ENCODE measurements at regions not wholly inside any gene's neighbourhood (a gene's known extent, or its start where the extent isn't known, plus 50 kb on each side); places are given as distances from the start of the nearest gene placed in this dataset.

DNA sequence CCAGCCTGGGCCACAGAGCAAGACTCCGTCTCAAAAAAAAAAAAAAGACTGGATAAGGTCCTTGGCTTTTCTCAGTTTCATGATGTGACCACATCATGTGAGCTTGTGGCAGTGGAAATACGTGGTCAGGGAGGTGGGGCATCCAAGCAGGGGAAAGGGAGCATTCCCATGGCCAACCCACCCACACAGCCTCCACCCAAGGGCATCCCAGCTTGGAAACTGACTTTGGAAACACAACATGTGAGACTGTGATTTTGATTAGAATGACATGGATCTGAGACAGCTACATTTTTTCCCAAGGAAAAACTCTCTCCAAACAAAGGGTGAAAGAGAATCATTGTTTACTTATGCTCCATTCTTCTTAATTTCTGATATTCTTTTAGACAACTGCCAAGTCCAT, 405.0 kb upstream of the ZNF507 start:
- DNase-seq (ENCODE audit: low spot score), result no peak

DNA sequence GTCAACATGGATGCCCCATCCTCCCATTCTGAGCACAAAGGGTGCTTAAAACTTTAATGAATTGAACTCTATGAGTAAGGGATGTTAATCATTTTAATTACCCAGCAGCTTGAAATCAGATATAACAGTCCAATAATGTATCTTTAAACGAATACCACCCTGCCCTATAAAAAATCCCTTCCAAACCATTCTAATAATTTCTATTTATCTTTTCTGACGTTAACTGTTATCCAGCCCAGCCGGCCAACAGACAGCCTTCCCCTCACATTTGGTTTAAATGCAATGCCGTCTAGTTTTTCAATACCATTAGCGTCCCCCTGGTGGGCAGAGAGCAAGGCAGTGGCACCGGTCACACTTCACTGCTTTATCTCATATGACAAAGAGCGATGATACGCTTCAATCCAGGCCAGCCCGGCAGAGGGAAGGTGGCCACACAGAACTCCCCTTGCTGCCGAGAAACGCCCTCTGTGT, 402.2 kb upstream of the ZNF507 start:
- DNase-seq (ENCODE audit: low spot score), result no peak

DNA sequence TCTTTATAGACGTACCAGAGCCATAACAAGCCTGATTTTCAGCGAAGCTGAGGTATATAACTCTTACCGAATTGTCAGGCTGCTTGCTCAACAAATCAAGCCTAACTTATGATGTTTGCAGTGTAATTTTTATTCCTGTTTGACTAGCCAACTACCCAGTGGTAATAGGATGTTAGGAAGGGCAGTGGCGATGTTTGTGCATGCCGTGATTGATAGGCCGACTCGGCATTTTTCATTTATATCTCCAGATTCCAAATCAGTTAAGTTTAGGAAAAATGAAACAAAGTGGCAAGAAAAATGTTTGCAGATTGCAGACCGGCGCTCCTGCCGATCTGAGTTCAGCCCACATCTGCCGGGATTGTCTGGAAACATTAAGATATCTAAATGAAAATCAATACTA, 401.6 kb upstream of the ZNF507 start:
- no peak for DNase-seq (ENCODE audit: low spot score)

DNA sequence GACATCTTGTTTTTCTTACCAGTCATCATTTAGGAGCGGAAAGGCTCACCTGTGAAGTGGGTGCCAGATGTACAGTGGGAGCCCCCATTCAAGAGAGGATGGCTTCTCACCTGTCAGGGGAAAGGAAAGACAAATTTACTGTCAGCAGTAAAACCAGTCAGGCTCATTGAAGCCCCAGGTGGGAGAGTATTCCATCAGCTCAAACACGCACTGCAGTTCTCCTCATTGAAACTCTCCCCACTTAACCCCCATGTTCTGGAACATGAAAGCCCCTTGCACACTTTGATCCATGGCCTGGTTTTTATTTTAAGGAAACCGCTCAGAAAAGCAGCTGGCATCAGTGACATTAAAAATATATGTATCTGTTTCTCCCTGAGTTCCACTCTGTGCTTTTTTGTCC, 401.1 kb upstream of the ZNF507 start:
- DNase-seq (ENCODE audit: low spot score), result no peak

DNA sequence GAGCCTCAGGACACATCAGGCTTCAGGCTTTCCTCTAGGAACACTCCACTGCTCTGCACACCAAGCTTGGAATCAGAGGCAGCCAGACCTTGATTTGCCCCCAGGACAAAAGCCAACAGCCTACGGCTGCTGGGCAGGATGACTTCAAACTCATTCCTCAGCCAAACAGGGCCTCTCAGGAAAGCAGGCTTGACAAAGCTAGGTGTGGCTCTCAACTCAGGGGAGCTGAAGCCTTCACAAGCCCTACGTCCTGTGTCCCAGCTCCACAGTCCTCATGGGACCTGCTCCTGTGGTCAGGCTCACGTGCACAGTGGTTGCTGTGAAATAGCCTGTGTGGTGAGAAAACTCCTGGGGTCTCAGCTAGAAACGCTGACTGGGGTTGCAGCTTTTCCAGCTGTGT, 398.9 kb upstream of the ZNF507 start:
- no peak for DNase-seq (ENCODE audit: low spot score)

DNA sequence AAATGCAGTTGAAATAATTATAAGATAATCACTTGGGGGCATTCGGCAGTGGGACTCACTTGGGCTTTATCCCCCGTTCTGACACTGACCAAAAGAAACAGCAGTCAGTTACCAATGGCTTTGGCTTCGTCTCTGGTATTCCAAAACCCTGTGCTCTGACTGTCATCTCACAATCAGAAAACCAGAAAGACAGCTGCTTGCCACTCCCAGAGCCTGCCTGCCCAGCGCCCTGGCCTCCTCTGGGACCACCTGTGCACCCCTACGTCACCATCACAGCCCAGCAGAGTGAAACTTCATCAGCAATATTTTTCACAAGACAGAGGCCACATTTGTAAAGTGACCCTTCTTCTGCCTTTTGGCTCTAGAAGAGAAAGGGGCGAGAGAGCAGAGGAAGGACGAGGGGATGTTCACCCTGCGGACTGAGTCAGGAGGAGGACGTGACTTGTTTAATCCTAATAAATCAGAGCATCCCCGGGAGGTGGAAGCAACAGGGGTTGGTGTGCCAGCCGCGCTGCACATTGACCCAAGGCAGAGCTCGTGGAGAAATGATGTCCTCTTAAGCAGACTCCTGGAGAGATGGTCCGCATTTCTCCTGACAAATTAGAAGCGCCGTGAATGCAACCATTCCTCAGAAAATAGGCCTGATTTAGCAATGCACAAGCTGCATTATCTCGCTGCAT, 397.8 kb upstream of the ZNF507 start:
- DNase-seq (ENCODE audit: low spot score), result no peak

DNA sequence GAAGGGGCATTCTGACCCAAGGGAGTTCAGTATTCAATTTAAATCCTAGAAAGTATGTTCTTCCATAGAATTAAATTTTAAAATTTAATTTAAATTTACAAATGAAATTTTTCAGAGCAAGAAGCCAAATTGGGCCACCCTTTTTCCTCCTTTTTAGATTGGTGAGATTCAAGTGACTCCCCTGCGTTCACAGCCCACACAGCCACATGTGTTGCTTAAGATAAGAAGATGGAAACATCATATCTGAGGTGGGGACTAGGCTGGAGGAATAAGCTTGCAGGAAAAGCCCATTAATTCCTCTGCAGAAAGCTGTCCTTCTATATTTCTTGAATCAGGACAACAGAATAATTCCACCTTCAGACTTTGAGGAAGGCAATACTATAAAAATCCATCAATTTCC, 392.7 kb upstream of the ZNF507 start:
- DNase-seq (ENCODE audit: low spot score), result no peak

DNA sequence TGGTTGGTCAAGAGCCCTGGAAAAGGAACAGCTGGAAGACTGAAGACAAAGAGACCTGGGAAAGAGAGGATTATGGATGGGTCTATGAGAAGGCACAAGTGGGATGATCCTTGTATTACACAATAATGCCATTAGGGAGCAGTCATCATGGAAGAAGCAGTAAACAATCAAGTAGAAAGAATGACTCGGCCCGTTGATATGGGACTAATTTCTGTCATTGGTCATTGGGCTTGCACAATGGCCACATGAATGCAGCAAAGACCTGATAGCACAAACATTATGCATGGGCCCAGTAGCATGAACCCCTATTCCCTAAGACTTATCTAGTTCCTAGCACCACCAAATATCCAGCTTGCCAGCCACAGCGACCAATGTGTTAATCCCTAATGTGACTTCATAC, 390.3 kb upstream of the ZNF507 start:
- DNase-seq (ENCODE audit: low spot score), result no peak

DNA sequence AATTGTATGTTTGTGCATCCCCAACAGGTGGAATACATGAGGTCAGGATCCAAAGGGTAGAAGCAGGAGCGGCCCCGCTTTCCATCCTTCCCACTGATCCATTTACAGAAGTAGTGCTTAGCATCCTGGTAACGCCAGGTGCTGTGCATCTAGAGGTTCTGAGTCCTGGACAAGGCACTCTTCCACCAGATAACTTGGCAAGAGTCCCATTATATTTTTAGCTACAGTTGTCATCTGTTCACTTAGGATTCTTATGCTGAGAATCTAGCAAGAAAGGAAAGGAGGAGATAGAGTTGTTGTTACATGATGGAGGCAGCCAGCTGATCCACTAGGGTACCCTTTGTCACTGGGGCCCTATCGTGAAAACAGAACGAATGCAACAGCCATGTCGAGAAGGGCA, 389.5 kb upstream of the ZNF507 start:
- no peak for DNase-seq (ENCODE audit: low spot score)

DNA sequence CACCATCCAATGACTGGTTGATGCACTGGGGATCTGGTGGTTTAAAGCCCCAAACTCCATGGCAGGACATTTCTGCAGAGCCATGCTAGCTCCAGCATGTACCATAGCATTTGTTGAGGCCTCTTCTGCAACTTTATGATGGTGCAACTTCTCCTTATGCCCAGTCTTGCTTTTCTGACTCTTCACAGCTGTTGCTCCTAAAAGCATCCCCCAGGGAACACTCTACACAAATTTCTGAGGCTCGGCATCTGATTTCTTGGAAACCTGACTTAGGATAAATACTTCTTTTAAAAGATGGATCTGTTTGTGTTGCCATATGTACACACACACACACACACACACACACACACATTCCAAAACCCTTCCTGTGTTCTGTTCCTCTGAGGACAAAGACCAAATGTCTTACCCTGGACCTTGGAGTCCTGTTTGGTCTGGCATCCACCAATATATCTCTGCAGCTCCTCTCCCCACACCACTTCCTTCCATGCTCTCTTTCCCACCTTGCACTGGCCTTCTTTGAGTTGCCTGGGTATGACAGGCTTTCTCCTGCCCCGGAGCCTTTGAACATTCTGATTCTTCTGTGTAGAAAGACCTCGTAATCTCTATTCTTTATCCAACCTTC, 388.5 kb upstream of the ZNF507 start:
- DNase-seq (ENCODE audit: low spot score), result no peak

DNA sequence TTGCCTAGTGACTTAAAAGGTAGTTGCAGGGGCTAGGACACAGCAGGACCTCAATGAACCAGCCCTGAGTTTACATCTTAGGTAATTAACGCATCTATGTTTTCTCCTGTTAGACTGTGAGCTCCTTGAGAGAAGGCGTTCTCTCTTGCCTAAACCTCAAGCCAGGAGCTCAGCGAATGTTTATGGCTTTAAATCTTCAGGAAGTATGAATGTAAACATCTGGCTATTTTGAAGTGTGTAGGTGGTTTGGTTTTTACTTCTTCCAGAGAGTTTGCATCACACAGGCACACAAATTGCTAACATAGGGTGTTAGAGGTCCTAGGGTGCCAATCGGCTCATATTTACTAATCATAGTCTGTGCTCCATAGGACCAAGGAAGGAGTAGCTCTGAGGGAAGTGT, 387.7 kb upstream of the ZNF507 start:
- DNase-seq (ENCODE audit: low spot score), result no peak

DNA sequence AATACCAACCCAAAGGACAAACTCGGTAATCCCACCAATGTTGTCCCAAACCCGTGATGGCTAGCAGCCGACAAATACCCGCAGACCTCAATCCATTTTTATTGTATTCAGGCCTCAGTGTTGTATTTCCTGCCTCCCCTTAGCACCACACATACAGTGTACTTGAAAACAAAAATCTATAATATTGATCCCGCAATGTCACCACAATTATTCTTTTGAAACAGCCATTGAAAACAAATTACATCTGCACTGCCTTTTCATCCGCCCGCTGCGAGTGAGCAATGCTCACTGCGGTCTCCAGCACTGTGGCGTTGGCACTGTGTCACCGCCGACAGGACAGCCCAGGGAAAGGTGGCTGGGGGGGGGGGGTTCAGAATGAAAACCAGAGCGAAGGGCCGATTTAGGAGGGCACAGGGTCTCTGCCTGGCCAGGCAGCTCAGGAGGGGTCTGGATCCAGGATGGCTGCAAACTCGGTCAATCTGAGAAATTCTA, 385.8 kb upstream of the ZNF507 start:
- no peak for DNase-seq (ENCODE audit: low spot score)

DNA sequence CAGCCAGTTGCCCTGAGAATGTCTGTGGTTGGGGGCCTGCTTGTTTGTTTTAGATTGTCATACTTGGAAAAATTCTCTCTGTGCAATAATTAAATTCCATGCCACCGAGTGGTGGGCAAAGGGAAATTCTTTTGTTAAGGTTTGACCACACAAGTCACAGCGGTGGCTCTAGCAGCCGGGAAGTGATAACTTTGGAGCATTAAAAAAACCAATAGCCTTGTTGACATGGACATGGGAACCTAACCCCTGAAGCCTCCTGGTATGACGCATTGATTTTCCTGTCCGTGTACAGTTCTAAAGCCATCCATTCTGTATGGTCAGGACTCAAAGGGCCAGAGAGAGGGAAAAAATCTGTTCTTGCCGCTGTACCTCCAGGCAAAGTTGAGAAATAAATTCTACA, 384.9 kb upstream of the ZNF507 start:
- DNase-seq (ENCODE audit: low spot score), result no peak

DNA sequence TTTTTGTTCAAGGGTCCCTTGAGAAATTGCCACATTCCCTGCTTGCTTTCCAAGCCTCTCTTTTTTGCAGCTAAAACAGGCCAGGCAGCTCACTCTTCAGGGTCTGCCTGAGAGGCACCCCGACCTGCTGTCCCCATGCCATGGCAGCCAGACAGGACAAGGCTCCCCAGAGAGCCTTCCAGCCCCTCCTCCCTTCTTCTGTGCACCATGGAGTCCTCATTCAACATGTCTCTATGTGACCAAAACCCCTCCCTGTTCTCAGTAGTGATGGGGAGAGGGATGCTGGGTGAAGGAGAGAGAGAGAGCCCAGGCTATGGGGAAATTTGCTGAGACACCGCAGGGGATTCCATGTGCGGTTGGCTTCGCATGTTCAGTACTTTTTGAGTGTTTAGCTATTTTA, 384.2 kb upstream of the ZNF507 start:
- no peak for DNase-seq (ENCODE audit: low spot score)

DNA sequence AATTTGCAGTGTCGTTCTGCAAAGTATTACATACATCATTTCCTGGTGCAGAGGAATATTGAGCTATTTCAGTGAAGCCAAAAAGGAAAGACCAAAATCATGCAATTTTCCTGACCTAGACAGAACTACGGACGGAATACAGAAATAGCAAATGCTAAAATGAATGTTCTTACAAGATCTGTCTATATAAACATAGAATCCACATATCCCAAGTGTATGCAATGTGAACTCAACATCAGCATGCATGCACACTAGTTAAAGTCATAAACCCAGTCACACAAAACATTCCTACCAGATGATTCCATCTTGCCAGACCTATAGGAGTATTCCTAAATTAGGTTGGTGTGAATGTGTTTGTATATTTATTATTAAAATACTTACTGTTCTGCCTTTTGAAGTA, 383.7 kb upstream of the ZNF507 start:
- no peak for DNase-seq (ENCODE audit: low spot score)

DNA sequence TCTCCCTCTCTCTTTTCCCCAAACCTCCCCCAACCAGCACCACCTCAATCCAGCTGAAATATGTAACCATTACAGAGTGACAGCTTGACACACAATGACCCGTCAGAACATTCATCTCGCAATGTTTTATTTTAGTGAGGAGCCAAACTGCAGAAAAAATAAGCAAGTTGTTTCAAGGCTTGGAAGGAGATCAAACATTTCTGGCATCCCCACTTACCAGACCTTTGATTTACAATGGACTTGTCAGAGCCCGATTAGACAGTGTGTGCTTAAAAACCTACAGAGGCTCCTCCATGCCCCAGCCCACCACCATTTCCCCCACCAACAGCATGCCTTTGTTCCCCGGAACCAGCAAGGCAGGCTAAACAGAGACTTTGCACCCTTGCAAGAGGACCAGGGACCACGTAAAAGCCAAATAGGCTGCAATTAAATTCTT, 382.8 kb upstream of the ZNF507 start:
- DNase-seq (ENCODE audit: low spot score), result peak; percentile 51

DNA sequence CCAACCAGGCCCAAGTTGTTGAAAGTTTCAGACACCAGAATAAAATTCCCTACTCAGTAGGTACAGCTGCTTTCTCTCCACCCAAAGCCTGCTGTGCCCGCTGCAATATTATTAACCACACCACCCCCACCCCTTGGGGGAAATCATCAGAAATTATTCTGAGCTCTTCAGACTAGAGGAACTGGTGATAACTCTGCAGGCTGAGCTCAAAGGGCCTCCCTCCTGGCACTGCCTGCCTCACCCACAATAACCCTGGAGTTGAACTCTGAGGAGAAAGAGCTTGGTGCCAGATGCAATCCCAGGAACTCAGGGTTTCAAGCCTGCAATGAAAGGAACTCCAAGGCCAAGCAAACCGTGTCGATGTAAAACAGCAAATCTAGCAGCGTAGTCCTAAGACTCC, 381.7 kb upstream of the ZNF507 start:
- DNase-seq (ENCODE audit: low spot score), result peak; percentile 49

DNA sequence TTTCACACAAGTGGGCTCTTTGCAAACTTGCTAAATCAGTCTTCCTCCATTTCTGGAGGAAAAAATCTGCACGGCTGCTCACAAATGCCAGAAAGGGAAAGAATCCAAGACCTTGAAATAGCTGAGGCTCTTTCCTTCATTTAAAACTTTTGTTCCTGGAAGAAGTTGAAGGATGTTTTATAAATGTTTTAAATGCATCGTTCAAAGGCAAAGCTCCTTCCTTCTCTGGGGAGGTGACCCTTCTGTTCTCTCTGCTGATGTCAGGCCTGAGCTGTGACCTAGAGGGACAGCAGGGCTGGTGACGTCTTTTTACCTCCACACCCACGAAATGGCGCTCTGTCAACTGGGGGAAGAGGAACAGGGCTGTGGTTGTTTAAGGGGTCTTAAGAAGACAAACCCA, 376.4 kb upstream of the ZNF507 start:
- DNase-seq (ENCODE audit: low spot score), result no peak

DNA sequence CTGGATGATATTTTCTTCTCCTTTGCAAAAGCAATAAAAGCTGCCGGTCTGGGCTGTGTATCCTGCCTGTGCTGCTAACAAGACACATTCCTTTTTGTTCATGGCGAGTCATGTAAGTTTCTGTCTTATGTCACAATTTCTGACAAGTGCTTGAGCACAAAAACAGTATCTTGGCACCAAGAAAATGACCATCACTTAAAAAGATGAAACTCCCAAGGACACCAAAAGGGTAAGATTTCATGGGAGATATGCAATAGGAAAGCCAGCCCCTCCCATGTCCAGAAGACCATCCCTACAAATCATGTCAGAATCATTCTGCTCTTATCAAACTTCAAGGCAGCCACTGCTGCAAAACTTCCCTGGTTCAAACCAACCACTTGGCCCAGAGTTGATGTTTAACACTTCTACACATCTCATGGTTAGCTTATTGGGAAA, 375.4 kb upstream of the ZNF507 start:
- DNase-seq (ENCODE audit: low spot score), result no peak

DNA sequence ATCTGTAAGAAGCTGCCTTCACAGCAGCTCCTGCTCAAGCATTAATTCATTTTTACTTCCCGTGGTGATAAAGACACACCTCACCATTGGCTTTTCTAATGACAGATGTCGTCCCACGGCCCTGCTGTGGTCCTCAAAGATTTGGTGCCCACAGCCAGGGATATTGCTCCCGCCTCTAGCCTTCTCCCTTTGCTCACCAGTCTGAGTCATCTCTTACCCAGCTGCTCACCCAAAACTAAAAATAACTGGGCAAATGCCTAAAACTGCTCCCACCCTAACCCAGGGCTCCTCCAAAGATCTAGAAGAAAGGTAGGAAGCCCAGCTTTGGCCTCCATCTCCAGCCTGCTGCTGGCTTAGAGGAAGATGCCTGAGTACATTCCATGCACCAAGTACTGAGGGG, 371.1 kb upstream of the ZNF507 start:
- no peak for DNase-seq (ENCODE audit: low spot score)

DNA sequence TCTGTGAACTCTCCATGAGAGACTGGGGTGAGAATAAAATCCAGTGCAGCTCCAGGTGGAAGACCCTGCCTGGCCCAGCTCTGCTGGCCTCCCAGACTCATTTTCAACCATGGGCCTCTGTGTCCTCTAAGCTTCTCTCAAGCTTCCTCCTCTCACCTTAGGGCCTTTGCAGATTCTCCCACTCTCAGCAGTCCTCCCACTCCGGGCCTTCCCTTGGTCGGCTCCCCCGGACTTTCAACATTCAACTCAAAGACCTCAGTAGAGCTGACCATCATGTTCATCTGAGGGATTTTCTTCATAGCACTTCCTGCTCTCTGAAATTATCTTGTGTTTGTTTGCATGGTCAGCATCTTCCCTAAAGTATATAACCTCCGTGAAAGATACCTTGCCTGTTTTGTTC, 370.5 kb upstream of the ZNF507 start:
- DNase-seq (ENCODE audit: low spot score), result peak; percentile 15

DNA sequence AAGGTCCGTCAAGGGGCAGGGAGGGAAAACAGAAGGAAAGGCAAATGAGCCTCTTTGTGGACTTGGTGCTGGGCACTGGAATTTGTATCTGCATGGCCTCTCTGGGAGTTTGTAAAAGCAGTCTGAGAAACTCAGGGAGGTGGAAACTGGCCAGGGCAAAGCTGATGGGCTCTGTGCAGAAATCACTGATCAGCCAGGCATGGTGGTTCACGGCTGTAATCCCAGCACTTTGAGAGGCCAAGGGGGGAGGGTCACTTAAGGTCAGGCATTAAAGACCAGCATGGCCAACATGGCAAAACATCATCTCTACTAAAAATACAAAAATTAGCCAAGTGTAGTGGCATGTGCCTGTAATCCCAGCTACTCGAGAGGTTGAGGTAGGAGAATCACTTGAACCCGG, 369.9 kb upstream of the ZNF507 start:
- DNase-seq (ENCODE audit: low spot score), result peak; percentile 30

DNA sequence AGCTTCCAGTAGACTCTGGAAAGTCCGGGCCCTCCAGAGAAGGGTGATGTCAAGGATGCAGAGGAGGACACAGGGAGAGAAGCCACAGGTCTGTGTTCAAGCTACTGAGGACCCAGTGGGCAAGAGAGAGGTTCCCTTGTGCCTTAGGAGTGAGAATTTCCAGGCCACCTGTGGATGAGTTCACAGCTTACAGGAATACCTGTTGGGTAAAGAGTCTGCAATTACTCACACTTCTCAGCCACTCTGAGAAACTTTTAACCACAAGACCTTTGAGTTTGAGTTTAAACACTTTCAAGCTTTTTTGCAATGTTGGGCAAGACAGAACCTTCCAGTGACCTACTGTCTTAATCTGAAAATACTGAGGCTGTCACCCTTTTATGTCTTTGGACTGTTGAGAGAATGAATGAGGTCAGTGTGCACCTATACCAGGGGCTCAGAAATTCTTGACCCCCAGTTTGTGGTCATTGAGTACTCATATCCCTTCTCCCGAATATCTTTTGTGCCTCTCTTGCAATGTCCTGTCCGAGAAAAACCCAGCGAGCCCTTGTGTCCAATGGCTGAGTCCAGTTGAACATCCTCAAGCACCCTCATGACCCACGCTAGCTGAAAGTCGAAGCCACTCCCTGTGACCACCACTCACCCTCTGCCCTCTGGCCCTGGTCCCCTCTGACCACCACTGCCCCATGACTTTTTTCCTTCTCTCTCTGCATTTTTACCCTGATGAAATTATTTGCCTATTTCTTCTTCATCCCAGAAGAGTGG, 368.5 kb upstream of the ZNF507 start:
- peak; percentile 20 for DNase-seq (ENCODE audit: low spot score)

All from ureter (tissue), 1 donor.